ENCODE measurements at regions not wholly inside any gene's neighbourhood (a gene's known extent, or its start where the extent isn't known, plus 50 kb on each side); places are given as distances from the start of the nearest gene placed in this dataset.
A peak's percentile ranks its signal among the peaks of the same experiment; 100 is the strongest.
"Not testable (repeated sequence)": the region's sequence is repeated elsewhere in the genome, so short reads cannot be mapped to it uniquely, and the experiment has no call there.

- no peak overlapping the region for H3K27ac Mint-ChIP-seq
- H3K9me3 Mint-ChIP-seq (ENCODE audit: low read depth): peaks cover 12% of the 10 kb centered on the region
- H3K27me3 Mint-ChIP-seq: peaks cover 14% of the 10 kb centered on the region
- no peak overlapping the region for H3K4me3 Mint-ChIP-seq (ENCODE audit: low read depth)
- DNase-seq (ENCODE audit: low spot score, unreplicated experiment): no peak
- peaks cover 1% of the 10 kb centered on the region for H3K36me3 Mint-ChIP-seq (ENCODE audit: insufficient read depth)
- TF ChIP-seq CTCF (IDR thresholded peaks at IDR 0.05; ENCODE audit: unreplicated experiment): no peak
- H3K4me1 Mint-ChIP-seq (ENCODE audit: low read depth): peaks cover 20% of the 10 kb centered on the region
Measured at GRCh38 chr16:51524555-51525373, 373.7 kb upstream of the SALL1 start.

GRCh38 chr16:51524070-51524469, 373.0 kb upstream of the SALL1 start:
- TF ChIP-seq CTCF (IDR thresholded peaks at IDR 0.05; ENCODE audit: unreplicated experiment): no peak
- H3K9me3 Mint-ChIP-seq (ENCODE audit: low read depth): peaks cover 12% of the 10 kb centered on the region
- DNase-seq (ENCODE audit: low spot score, unreplicated experiment): no peak
- H3K4me3 Mint-ChIP-seq (ENCODE audit: low read depth): no peak overlapping the region
- peaks cover 14% of the 10 kb centered on the region for H3K27me3 Mint-ChIP-seq
- peaks cover 20% of the 10 kb centered on the region for H3K4me1 Mint-ChIP-seq (ENCODE audit: low read depth)
- peaks cover 1% of the 10 kb centered on the region for H3K36me3 Mint-ChIP-seq (ENCODE audit: insufficient read depth)
- peak overlapping the region; percentile 54 for H3K27ac Mint-ChIP-seq

- Mint-ChIP-seq H3K9me3 (ENCODE audit: low read depth) (peaks cover 18% of the 10 kb centered on the region), H3K4me1 (ENCODE audit: low read depth) (peaks cover 20% of the 10 kb centered on the region), H3K27ac (no peak overlapping the region), H3K27me3 (peaks cover 14% of the 10 kb centered on the region), H3K36me3 (ENCODE audit: insufficient read depth) (peaks cover 1% of the 10 kb centered on the region), H3K4me3 (ENCODE audit: low read depth) (no peak overlapping the region)
- no peak for DNase-seq (ENCODE audit: low spot score, unreplicated experiment)
- no peak for TF ChIP-seq CTCF (IDR thresholded peaks at IDR 0.05; ENCODE audit: unreplicated experiment)
Measured at GRCh38 chr16:51523400-51523799, 372.3 kb upstream of the SALL1 start.

- no peak for DNase-seq (ENCODE audit: low spot score, unreplicated experiment)
- Mint-ChIP-seq H3K36me3 (ENCODE audit: insufficient read depth) (peaks cover 1% of the 10 kb centered on the region), H3K4me1 (ENCODE audit: low read depth) (peaks cover 20% of the 10 kb centered on the region), H3K27ac (no peak overlapping the region), H3K4me3 (ENCODE audit: low read depth) (no peak overlapping the region), H3K27me3 (peaks cover 17% of the 10 kb centered on the region), H3K9me3 (ENCODE audit: low read depth) (peaks cover 23% of the 10 kb centered on the region)
- no peak for TF ChIP-seq CTCF (IDR thresholded peaks at IDR 0.05; ENCODE audit: unreplicated experiment)
Measured at GRCh38 chr16:51522902-51523301, 371.8 kb upstream of the SALL1 start.

GRCh38 chr16:51516960-51517359, 365.9 kb upstream of the SALL1 start:
- H3K36me3 Mint-ChIP-seq (ENCODE audit: insufficient read depth); H3K4me1 Mint-ChIP-seq (ENCODE audit: low read depth); DNase-seq (ENCODE audit: low spot score, unreplicated experiment); H3K27ac Mint-ChIP-seq; H3K4me3 Mint-ChIP-seq (ENCODE audit: low read depth); H3K27me3 Mint-ChIP-seq: not testable (repeated sequence)
- peaks cover 24% of the 10 kb centered on the region for H3K9me3 Mint-ChIP-seq (ENCODE audit: low read depth)

GRCh38 chr16:51510416-51510815, 359.3 kb upstream of the SALL1 start:
- no peak for DNase-seq (ENCODE audit: low spot score, unreplicated experiment)
- no peak for TF ChIP-seq CTCF (IDR thresholded peaks at IDR 0.05; ENCODE audit: unreplicated experiment)
- H3K27ac Mint-ChIP-seq: no peak overlapping the region
- H3K4me3 Mint-ChIP-seq (ENCODE audit: low read depth): no peak overlapping the region
- H3K9me3 Mint-ChIP-seq (ENCODE audit: low read depth): peaks cover 12% of the 10 kb centered on the region
- no peaks in the 10 kb centered on the region for H3K36me3 Mint-ChIP-seq (ENCODE audit: insufficient read depth)
- H3K27me3 Mint-ChIP-seq: peaks cover 3% of the 10 kb centered on the region
- no peaks in the 10 kb centered on the region for H3K4me1 Mint-ChIP-seq (ENCODE audit: low read depth)
